Body of pancreas (tissue), 4 donors: ENCODE measurements at regions not wholly inside any gene's neighbourhood (a gene's known extent, or its start where the extent isn't known, plus 50 kb on each side); places are given as distances from the start of the nearest gene placed in this dataset.

Experiments
- POLR2A ChIP-seq, 3 donors: fragments of 450-650 bp; IDR thresholded peaks; one replicate each; pipeline ENCODE4 v1.6.1; 2016; ENCODE audit warnings: antibody characterized with exemption in 3 of 3, mild to moderate bottlenecking in 2 of 3
- TF ChIP-seq, protein P1 (sequence below), 7 experiments: fragments of 450-650 bp in 4 of 7; fragments of 200-600 bp in 3 of 7; sonication (generic) in 3 of 7; IDR thresholded peaks; one replicate each; pipeline ENCODE4 v1.5.1; 2016 to 2019; ENCODE audit warnings: antibody characterized with exemption in 7 of 7

GRCh38 chr5:173493846-173494245 lies 122.6 kb downstream of the BOD1 start:
- TF ChIP-seq POLR2A (IDR thresholded peaks at IDR 0.05), result no peak
- TF ChIP-seq, protein P1, sequence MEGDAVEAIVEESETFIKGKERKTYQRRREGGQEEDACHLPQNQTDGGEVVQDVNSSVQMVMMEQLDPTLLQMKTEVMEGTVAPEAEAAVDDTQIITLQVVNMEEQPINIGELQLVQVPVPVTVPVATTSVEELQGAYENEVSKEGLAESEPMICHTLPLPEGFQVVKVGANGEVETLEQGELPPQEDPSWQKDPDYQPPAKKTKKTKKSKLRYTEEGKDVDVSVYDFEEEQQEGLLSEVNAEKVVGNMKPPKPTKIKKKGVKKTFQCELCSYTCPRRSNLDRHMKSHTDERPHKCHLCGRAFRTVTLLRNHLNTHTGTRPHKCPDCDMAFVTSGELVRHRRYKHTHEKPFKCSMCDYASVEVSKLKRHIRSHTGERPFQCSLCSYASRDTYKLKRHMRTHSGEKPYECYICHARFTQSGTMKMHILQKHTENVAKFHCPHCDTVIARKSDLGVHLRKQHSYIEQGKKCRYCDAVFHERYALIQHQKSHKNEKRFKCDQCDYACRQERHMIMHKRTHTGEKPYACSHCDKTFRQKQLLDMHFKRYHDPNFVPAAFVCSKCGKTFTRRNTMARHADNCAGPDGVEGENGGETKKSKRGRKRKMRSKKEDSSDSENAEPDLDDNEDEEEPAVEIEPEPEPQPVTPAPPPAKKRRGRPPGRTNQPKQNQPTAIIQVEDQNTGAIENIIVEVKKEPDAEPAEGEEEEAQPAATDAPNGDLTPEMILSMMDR (IDR thresholded peaks at IDR 0.05), result no peak
